Mesothelial cell of epicardium (in vitro differentiated cells): ENCODE measurements at regions not wholly inside any gene's neighbourhood (a gene's known extent, or its start where the extent isn't known, plus 50 kb on each side); places are given as distances from the start of the nearest gene placed in this dataset.

Experiments used
- DNase-seq, 2 experiments: peaks; one replicate each; pipeline ENCODE4 v3.0.0; 2021; ENCODE audit warnings: low spot score in 2 of 2; ENCODE audit not compliant: unreplicated experiment in 2 of 2
- H3K27ac Mint-ChIP-seq: 2 replicates; pipeline ENCODE4 v1.8.0; 2021; ENCODE audit warnings: mixed read lengths
- H3K27me3 Mint-ChIP-seq: 2 replicates; pipeline ENCODE4 v1.8.0; 2021; ENCODE audit warnings: low read depth, mixed read lengths
- H3K36me3 Mint-ChIP-seq: 2 replicates; pipeline ENCODE4 v1.8.0; 2021; ENCODE audit warnings: mixed read lengths
- H3K4me1 Mint-ChIP-seq: 2 replicates; pipeline ENCODE4 v1.8.0; 2021; ENCODE audit warnings: mixed read lengths
- H3K4me3 Mint-ChIP-seq: 2 replicates; pipeline ENCODE4 v1.8.0; 2021; ENCODE audit warnings: mild to moderate bottlenecking, moderate library complexity, mixed read lengths
- H3K9me3 Mint-ChIP-seq: 2 replicates; pipeline ENCODE4 v1.8.0; 2021; ENCODE audit warnings: mixed read lengths
- CTCF ChIP-seq: fragments of 200-600 bp; sonication (generic); IDR thresholded peaks from one replicate; pipeline ENCODE4 v1.5.0; 2021; ENCODE audit warnings: antibody characterized with exemption; ENCODE audit not compliant: unreplicated experiment

DNA sequence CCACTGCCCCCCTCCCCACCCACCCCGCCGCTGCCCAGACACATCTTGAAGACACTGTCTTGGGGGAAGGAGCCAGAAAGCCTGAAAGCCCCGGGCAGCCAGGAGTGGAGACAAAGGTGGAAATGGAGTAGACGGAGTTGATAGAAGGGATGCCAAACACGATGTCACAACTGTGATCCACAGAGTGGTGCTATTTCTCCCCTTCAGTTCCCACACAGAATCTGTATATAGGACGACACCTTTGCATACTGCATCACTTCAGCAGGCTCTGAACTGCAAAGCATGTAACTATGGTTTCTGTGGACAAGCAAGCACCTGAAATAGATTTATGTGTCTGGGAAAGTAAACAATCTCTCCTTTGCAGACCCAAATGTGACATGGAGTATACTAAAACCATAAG is 56.4 kb upstream of the F13A1 start:
- peaks cover 8% of the 10 kb centered on the region for H3K27me3 Mint-ChIP-seq
- H3K4me3 Mint-ChIP-seq: no peak overlapping the region
- no peaks in the 10 kb centered on the region for H3K36me3 Mint-ChIP-seq
- no peak for TF ChIP-seq CTCF
- no peak for DNase-seq
- no peaks in the 10 kb centered on the region for H3K4me1 Mint-ChIP-seq
- no peak overlapping the region for H3K27ac Mint-ChIP-seq
- peaks cover 30% of the 10 kb centered on the region for H3K9me3 Mint-ChIP-seq

- peaks cover 8% of the 10 kb centered on the region for H3K27me3 Mint-ChIP-seq
- H3K9me3 Mint-ChIP-seq: peaks cover 30% of the 10 kb centered on the region
- no peak overlapping the region for H3K4me3 Mint-ChIP-seq
- H3K4me1 Mint-ChIP-seq: no peaks in the 10 kb centered on the region
- no peaks in the 10 kb centered on the region for H3K36me3 Mint-ChIP-seq
- TF ChIP-seq CTCF: no peak
- H3K27ac Mint-ChIP-seq: no peak overlapping the region
- DNase-seq: no peak
These were observed 57.2 kb upstream of the F13A1 start for GRCh38 chr6:6377621-6378020.

- Mint-ChIP-seq H3K4me1 (peaks cover 5% of the 10 kb centered on the region), H3K9me3 (peaks cover 15% of the 10 kb centered on the region), H3K4me3 (no peak overlapping the region), H3K27ac (no peak overlapping the region), H3K27me3 (peaks cover 14% of the 10 kb centered on the region), H3K36me3 (no peaks in the 10 kb centered on the region)
- DNase-seq: no peak
- TF ChIP-seq CTCF: no peak
These were observed 59.1 kb upstream of the F13A1 start for GRCh38 chr6:6379573-6379972.

- Mint-ChIP-seq H3K9me3 (no peaks in the 10 kb centered on the region), H3K27me3 (peaks cover 31% of the 10 kb centered on the region), H3K4me3 (no peak overlapping the region), H3K27ac (no peak overlapping the region), H3K4me1 (peaks cover 11% of the 10 kb centered on the region), H3K36me3 (no peaks in the 10 kb centered on the region)
- no peak for TF ChIP-seq CTCF
- no peak for DNase-seq
These were observed 64.1 kb upstream of the F13A1 start for GRCh38 chr6:6384520-6384919.

- no peaks in the 10 kb centered on the region for H3K36me3 Mint-ChIP-seq
- no peak for DNase-seq
- H3K4me1 Mint-ChIP-seq: peaks cover 11% of the 10 kb centered on the region
- H3K9me3 Mint-ChIP-seq: no peaks in the 10 kb centered on the region
- H3K4me3 Mint-ChIP-seq: no peak overlapping the region
- H3K27me3 Mint-ChIP-seq: peaks cover 36% of the 10 kb centered on the region
- no peak overlapping the region for H3K27ac Mint-ChIP-seq
- no peak for TF ChIP-seq CTCF
These were observed 65.5 kb upstream of the F13A1 start for GRCh38 chr6:6386010-6386409.
